ENCODE measurements at regions not wholly inside any gene's neighbourhood (a gene's known extent, or its start where the extent isn't known, plus 50 kb on each side); places are given as distances from the start of the nearest gene placed in this dataset.

GRCh38 chr5:74376187-74376586, 264.3 kb downstream of the ENC1 start:
- DNase-seq (ENCODE audit: low read depth), result no peak

GRCh38 chr5:74375271-74375670, 265.3 kb downstream of the ENC1 start:
- DNase-seq (ENCODE audit: low read depth), result no peak

- no peak for DNase-seq (ENCODE audit: low read depth)
These were observed 265.9 kb downstream of the ENC1 start for GRCh38 chr5:74374656-74375055.

- no peak for DNase-seq (ENCODE audit: low read depth)
These were observed 267.5 kb downstream of the ENC1 start for GRCh38 chr5:74373076-74373475.

- DNase-seq (ENCODE audit: low read depth), result no peak
These were observed 267.9 kb downstream of the ENC1 start for GRCh38 chr5:74372502-74373064.

GRCh38 chr5:74372051-74372450, 268.5 kb downstream of the ENC1 start:
- no peak for DNase-seq (ENCODE audit: low read depth)

GRCh38 chr5:74371621-74372020, 268.9 kb downstream of the ENC1 start:
- no peak for DNase-seq (ENCODE audit: low read depth)

GRCh38 chr5:74370168-74370567, 270.4 kb downstream of the ENC1 start:
- DNase-seq (ENCODE audit: low read depth), result no peak

- DNase-seq (ENCODE audit: low read depth), result no peak
These were observed 271.4 kb downstream of the ENC1 start for GRCh38 chr5:74369173-74369572.

GRCh38 chr5:74367934-74368333, 272.6 kb downstream of the ENC1 start:
- DNase-seq (ENCODE audit: low read depth), result no peak

- DNase-seq (ENCODE audit: low read depth), result no peak
These were observed 273.2 kb downstream of the ENC1 start for GRCh38 chr5:74367241-74367733.

- DNase-seq (ENCODE audit: low read depth), result no peak
These were observed 274.8 kb downstream of the ENC1 start for GRCh38 chr5:74365723-74366122.

- DNase-seq (ENCODE audit: low read depth), result no peak
These were observed 276.0 kb downstream of the ENC1 start for GRCh38 chr5:74364507-74364906.

- DNase-seq (ENCODE audit: low read depth), result no peak
These were observed 276.8 kb downstream of the ENC1 start for GRCh38 chr5:74363603-74364205.

GRCh38 chr5:74361406-74362358, 278.8 kb downstream of the ENC1 start:
- DNase-seq (ENCODE audit: low read depth), result no peak

GRCh38 chr5:74360535-74361210, 279.9 kb downstream of the ENC1 start:
- DNase-seq (ENCODE audit: low read depth), result no peak

- DNase-seq (ENCODE audit: low read depth), result peak; percentile 1
These were observed 282.7 kb downstream of the ENC1 start for GRCh38 chr5:74357827-74358226.

GRCh38 chr5:74356009-74356695, 284.4 kb downstream of the ENC1 start:
- DNase-seq (ENCODE audit: low read depth), result no peak

- no peak for DNase-seq (ENCODE audit: low read depth)
These were observed 285.3 kb downstream of the ENC1 start for GRCh38 chr5:74355041-74355824.

- DNase-seq (ENCODE audit: low read depth), result no peak
These were observed 288.3 kb downstream of the ENC1 start for GRCh38 chr5:74352256-74352655.

Measured in HS-27A (cell line).